Vagina (tissue), 2 donors: ENCODE measurements at regions not wholly inside any gene's neighbourhood (a gene's known extent, or its start where the extent isn't known, plus 50 kb on each side); places are given as distances from the start of the nearest gene placed in this dataset.

Experiments used
- POLR2A ChIP-seq, 2 donors: fragments of 450-650 bp; IDR thresholded peaks; one replicate each; pipeline ENCODE4 v1.6.1; 2017; ENCODE audit warnings: antibody characterized with exemption in 2 of 2, mild to moderate bottlenecking in 2 of 2, moderate library complexity in 2 of 2
- TF ChIP-seq, protein P1 (sequence below), 3 experiments: fragments of 450-650 bp in 2 of 3; fragments of 200-600 bp in 1 of 3; sonication (generic) in 1 of 3; IDR thresholded peaks; one replicate each; pipeline ENCODE4 v1.5.1; 2017 to 2019; ENCODE audit warnings: antibody characterized with exemption in 3 of 3, mild to moderate bottlenecking in 2 of 3, moderate library complexity in 2 of 3

DNA sequence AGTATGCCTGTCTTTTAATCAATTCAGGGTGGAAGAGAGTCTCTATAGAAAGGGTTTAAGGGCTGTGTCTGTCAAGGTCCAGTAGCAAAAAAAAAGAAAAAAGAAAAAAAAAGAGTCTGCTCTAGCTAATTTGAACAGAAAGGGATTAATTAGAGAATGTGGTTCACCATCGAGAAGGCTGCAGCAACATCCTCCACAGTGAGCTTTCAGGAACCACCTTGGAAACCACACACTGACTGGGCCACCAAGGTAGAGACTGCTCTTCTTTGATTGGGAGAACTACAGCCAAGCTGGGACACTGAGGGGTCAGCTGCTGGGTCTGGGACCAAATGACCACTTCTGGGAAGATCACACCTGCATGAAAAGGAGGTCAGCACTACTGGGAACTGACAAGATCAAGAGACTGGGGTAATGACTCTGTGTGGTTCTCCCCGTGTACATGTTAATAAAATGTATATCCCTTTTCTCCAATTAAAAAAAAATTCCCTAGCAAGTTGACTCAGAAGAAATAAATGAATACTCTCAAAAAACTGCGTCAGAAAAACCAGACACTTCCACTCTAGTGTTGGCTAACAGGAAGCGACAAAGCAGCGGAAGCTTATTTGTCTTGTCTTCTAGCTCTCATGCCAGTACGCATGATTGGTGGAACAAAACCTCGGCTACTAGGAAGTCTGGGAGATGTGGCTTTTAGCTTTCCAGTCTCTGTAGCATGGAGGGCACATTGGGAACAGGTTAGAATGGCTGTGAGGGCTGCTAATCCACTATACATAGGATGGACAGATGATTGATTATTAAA, 60.0 kb upstream of the IVNS1ABP start:
- TF ChIP-seq, protein P1, sequence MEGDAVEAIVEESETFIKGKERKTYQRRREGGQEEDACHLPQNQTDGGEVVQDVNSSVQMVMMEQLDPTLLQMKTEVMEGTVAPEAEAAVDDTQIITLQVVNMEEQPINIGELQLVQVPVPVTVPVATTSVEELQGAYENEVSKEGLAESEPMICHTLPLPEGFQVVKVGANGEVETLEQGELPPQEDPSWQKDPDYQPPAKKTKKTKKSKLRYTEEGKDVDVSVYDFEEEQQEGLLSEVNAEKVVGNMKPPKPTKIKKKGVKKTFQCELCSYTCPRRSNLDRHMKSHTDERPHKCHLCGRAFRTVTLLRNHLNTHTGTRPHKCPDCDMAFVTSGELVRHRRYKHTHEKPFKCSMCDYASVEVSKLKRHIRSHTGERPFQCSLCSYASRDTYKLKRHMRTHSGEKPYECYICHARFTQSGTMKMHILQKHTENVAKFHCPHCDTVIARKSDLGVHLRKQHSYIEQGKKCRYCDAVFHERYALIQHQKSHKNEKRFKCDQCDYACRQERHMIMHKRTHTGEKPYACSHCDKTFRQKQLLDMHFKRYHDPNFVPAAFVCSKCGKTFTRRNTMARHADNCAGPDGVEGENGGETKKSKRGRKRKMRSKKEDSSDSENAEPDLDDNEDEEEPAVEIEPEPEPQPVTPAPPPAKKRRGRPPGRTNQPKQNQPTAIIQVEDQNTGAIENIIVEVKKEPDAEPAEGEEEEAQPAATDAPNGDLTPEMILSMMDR (IDR thresholded peaks at IDR 0.05): no peak
- TF ChIP-seq POLR2A (IDR thresholded peaks at IDR 0.05): no peak
